Osteoblast (primary cell): ENCODE measurements at regions not wholly inside any gene's neighbourhood (a gene's known extent, or its start where the extent isn't known, plus 50 kb on each side); places are given as distances from the start of the nearest gene placed in this dataset.

Experiments
- DNase-seq: peaks from one replicate; pipeline ENCODE4 v3.0.0; 2011; ENCODE audit warnings: low spot score, mixed read lengths; ENCODE audit not compliant: insufficient read length; ENCODE audit errors: missing footprints
- H2AFZ ChIP-seq: 2 replicates; pipeline ENCODE4 v1.6.0; 2011; ENCODE audit warnings: mild to moderate bottlenecking, low read length
- H3K27ac ChIP-seq: 2 replicates; pipeline ENCODE4 v1.5.1; 2011; ENCODE audit warnings: mild to moderate bottlenecking, low read depth, low read length, moderate library complexity
- H3K27me3 ChIP-seq: 2 replicates; pipeline ENCODE4 v1.6.0; 2012; ENCODE audit warnings: mild to moderate bottlenecking, control low read depth, inconsistent platforms, low read length, moderate library complexity; ENCODE audit not compliant: insufficient read depth
- H3K36me3 ChIP-seq: 2 replicates; pipeline ENCODE4 v1.5.1; 2011; ENCODE audit warnings: mild to moderate bottlenecking, low read length, control low read depth, moderate library complexity; ENCODE audit not compliant: insufficient read depth
- H3K4me1 ChIP-seq: 2 replicates; pipeline ENCODE4 v1.5.1; 2011; ENCODE audit warnings: mild to moderate bottlenecking, low read length, control low read depth, moderate library complexity; ENCODE audit not compliant: insufficient read depth
- H3K4me2 ChIP-seq: 2 replicates; pipeline ENCODE4 v1.6.0; 2011; ENCODE audit warnings: mild to moderate bottlenecking, low read length; ENCODE audit not compliant: insufficient read depth
- H3K4me3 ChIP-seq: fragments of 200-600 bp; sonication (generic); 3 replicates; pipeline ENCODE4 v1.5.1; 2012; ENCODE audit warnings: mild to moderate bottlenecking, low read length, inconsistent platforms; ENCODE audit not compliant: insufficient read depth
- H3K79me2 ChIP-seq: 2 replicates; pipeline ENCODE4 v1.6.0; 2012; ENCODE audit warnings: mild to moderate bottlenecking, low read length, control low read depth, inconsistent platforms; ENCODE audit not compliant: insufficient read depth
- H3K9me3 ChIP-seq: 2 replicates; pipeline ENCODE4 v1.5.1; 2011; ENCODE audit warnings: low read depth, low read length, control low read depth
- H4K20me1 ChIP-seq: 2 replicates; pipeline ENCODE4 v1.6.0; 2012; ENCODE audit warnings: mild to moderate bottlenecking, low read length, control low read depth; ENCODE audit not compliant: insufficient read depth
- TF ChIP-seq, protein P1 (sequence below): IDR thresholded peaks from 2 replicates; pipeline ENCODE4 v1.5.1; 2011; ENCODE audit warnings: mild to moderate bottlenecking, low read depth, low read length, moderate library complexity; ENCODE audit errors: extremely low read depth

- H3K9me3 ChIP-seq, result no peaks in the 10 kb centered on the region
- H4K20me1 ChIP-seq, result no peaks in the 10 kb centered on the region
- H3K36me3 ChIP-seq, result no peaks in the 10 kb centered on the region
- no peak overlapping the region for H2AFZ ChIP-seq
- no peaks in the 10 kb centered on the region for H3K4me1 ChIP-seq
- H3K79me2 ChIP-seq, result no peaks in the 10 kb centered on the region
- no peak overlapping the region for H3K4me2 ChIP-seq
- H3K27ac ChIP-seq, result no peak overlapping the region
- no peak for DNase-seq
- TF ChIP-seq, protein P1, sequence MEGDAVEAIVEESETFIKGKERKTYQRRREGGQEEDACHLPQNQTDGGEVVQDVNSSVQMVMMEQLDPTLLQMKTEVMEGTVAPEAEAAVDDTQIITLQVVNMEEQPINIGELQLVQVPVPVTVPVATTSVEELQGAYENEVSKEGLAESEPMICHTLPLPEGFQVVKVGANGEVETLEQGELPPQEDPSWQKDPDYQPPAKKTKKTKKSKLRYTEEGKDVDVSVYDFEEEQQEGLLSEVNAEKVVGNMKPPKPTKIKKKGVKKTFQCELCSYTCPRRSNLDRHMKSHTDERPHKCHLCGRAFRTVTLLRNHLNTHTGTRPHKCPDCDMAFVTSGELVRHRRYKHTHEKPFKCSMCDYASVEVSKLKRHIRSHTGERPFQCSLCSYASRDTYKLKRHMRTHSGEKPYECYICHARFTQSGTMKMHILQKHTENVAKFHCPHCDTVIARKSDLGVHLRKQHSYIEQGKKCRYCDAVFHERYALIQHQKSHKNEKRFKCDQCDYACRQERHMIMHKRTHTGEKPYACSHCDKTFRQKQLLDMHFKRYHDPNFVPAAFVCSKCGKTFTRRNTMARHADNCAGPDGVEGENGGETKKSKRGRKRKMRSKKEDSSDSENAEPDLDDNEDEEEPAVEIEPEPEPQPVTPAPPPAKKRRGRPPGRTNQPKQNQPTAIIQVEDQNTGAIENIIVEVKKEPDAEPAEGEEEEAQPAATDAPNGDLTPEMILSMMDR, result no peak
- H3K4me3 ChIP-seq, result no peak overlapping the region
- H3K27me3 ChIP-seq, result no peaks in the 10 kb centered on the region
Observed at GRCh38 chr3:118511402-118511801, 523.2 kb downstream of the IGSF11 start.

DNA sequence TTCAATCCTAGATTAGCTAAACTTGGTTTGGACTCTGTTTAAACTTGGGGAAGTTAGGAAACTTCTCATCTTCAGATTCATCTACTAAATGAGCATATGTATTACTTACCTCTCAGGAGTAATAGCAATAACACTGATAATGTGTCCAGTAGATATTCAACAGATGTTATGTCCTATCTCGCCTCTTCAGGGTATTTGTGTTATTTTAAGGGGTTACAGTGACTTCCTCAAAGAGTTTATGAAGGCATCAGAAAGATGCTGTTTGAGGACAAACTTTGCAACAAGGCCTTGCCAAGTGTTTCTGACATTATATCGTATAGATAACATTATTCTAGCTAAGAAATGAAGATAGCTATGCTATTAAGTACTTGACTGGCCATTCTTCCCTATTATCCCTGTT is 522.3 kb downstream of the IGSF11 start:
- Histone ChIP-seq H3K4me1 (no peaks in the 10 kb centered on the region), H3K4me3 (no peak overlapping the region), H3K4me2 (no peak overlapping the region), H3K27me3 (no peaks in the 10 kb centered on the region), H3K9me3 (no peaks in the 10 kb centered on the region), H4K20me1 (no peaks in the 10 kb centered on the region), H3K79me2 (no peaks in the 10 kb centered on the region), H2AFZ (no peak overlapping the region), H3K36me3 (no peaks in the 10 kb centered on the region), H3K27ac (no peak overlapping the region)
- TF ChIP-seq, protein P1, result no peak
- no peak for DNase-seq

GRCh38 chr3:118525077-118525476 is 509.6 kb downstream of the IGSF11 start:
- H3K4me3 ChIP-seq, result no peak overlapping the region
- DNase-seq, result no peak

GRCh38 chr3:118526758-118527513 is 507.7 kb downstream of the IGSF11 start:
- Histone ChIP-seq H3K4me1 (no peaks in the 10 kb centered on the region), H3K79me2 (no peaks in the 10 kb centered on the region), H3K27me3 (no peaks in the 10 kb centered on the region), H3K4me2 (no peak overlapping the region), H3K27ac (no peak overlapping the region), H3K36me3 (no peaks in the 10 kb centered on the region), H4K20me1 (no peaks in the 10 kb centered on the region), H3K4me3 (no peak overlapping the region), H2AFZ (no peak overlapping the region), H3K9me3 (no peaks in the 10 kb centered on the region)
- TF ChIP-seq, protein P1, result no peak
- no peak for DNase-seq

More at GRCh38 chr3:118525077-118525476, 509.6 kb downstream of the IGSF11 start:
- no peaks in the 10 kb centered on the region for H3K79me2 ChIP-seq
- no peak overlapping the region for H3K27ac ChIP-seq
- H3K9me3 ChIP-seq, result no peaks in the 10 kb centered on the region
- no peaks in the 10 kb centered on the region for H3K4me1 ChIP-seq
- no peak overlapping the region for H3K4me2 ChIP-seq
- TF ChIP-seq, protein P1, result no peak
- H4K20me1 ChIP-seq, result no peaks in the 10 kb centered on the region
- no peaks in the 10 kb centered on the region for H3K27me3 ChIP-seq
- no peak overlapping the region for H2AFZ ChIP-seq
- no peaks in the 10 kb centered on the region for H3K36me3 ChIP-seq
